Astrocyte of the cerebellum (primary cell): ENCODE measurements at regions not wholly inside any gene's neighbourhood (a gene's known extent, or its start where the extent isn't known, plus 50 kb on each side); places are given as distances from the start of the nearest gene placed in this dataset.

Experiments
- DNase-seq: peaks from one replicate; pipeline ENCODE4 v3.0.0-alpha.2; 2011; ENCODE audit warnings: low read depth
- H3K4me3 ChIP-seq: 2 replicates; pipeline ENCODE4 v1.5.1; 2011; ENCODE audit warnings: mild to moderate bottlenecking, low read depth, low read length, moderate library complexity
- in situ Hi-C: cut with HindIII; loops from 2 replicates; pipeline ENCODE4 v1.10.0; 2017; ENCODE audit warnings: low sequenced_read_pairs
- TF ChIP-seq, protein P1 (sequence below): IDR thresholded peaks from 2 replicates; pipeline ENCODE4 v1.5.1; 2012; ENCODE audit warnings: low read length, low read depth, moderate library complexity, mild to moderate bottlenecking; ENCODE audit errors: missing control alignments

DNA sequence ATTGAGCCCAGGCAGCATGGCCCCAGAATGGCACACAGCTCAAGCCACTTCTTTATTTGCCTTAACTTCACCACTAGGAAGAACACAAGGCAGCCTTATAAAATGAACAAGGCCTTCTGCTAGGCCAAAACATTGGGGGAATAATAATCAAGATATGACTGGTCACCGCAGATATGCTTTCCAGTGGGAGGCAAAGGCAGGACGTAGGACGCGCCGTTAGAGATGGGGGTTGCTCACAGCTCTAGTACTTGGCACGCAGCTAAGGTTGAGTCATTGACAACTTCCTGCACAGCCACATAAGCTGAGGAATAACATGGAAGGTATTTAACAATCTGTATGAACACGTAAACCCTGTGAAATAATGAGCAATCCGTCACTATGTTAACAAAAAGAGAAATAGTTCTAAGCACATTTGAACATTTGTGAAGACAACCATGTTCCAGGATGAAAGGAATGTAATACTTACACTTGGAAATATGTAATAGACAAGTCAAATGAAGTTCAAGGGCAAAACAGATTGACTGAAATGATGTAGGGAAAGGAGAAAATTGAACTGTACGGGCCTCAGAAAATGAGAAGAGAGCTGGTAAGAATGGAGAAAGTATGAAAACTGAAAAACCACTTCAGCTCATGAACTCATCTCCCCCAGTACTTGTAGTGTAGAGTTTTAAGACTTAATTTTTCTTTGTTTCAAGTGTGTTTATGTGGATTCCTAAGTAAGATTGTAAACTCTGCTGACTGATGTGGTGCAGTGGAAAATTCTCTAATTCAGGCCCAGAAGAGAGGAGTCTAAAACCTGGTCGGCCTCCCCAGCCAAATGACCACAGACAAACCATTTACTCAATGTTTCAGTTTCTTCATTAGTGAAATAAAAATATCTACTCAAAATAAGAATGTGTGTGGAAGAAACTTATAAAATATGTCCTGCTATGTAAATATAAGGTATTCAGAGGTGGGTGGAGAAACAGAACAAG lies 59.3 kb upstream of the CCDC91 start:
- H3K4me3 ChIP-seq: no peak overlapping the region
- peak; percentile 94 for DNase-seq
- TF ChIP-seq, protein P1, sequence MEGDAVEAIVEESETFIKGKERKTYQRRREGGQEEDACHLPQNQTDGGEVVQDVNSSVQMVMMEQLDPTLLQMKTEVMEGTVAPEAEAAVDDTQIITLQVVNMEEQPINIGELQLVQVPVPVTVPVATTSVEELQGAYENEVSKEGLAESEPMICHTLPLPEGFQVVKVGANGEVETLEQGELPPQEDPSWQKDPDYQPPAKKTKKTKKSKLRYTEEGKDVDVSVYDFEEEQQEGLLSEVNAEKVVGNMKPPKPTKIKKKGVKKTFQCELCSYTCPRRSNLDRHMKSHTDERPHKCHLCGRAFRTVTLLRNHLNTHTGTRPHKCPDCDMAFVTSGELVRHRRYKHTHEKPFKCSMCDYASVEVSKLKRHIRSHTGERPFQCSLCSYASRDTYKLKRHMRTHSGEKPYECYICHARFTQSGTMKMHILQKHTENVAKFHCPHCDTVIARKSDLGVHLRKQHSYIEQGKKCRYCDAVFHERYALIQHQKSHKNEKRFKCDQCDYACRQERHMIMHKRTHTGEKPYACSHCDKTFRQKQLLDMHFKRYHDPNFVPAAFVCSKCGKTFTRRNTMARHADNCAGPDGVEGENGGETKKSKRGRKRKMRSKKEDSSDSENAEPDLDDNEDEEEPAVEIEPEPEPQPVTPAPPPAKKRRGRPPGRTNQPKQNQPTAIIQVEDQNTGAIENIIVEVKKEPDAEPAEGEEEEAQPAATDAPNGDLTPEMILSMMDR: no peak
- in situ Hi-C loops: no loop called here

DNA sequence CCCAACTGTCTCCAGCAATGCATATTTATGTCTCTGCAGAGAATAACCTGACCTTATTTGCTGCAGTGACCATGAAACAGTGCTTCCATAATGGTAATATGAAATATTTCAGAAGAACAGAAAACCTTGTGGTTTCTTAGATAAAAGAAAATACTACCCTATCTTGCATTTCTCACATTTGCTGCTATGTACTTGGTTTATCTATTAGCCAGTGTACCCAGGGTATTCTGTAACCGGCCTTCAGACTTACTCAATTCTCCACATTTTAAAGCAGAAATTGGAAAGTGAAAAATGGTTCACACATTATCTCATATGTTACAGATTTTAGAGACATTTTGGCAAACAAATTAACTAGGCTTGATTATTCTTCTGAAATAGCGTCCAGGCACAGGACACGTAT lies 57.9 kb upstream of the CCDC91 start:
- H3K4me3 ChIP-seq: no peak overlapping the region
- TF ChIP-seq, protein P1: no peak
- in situ Hi-C loops: no loop called here
- DNase-seq: no peak

DNA sequence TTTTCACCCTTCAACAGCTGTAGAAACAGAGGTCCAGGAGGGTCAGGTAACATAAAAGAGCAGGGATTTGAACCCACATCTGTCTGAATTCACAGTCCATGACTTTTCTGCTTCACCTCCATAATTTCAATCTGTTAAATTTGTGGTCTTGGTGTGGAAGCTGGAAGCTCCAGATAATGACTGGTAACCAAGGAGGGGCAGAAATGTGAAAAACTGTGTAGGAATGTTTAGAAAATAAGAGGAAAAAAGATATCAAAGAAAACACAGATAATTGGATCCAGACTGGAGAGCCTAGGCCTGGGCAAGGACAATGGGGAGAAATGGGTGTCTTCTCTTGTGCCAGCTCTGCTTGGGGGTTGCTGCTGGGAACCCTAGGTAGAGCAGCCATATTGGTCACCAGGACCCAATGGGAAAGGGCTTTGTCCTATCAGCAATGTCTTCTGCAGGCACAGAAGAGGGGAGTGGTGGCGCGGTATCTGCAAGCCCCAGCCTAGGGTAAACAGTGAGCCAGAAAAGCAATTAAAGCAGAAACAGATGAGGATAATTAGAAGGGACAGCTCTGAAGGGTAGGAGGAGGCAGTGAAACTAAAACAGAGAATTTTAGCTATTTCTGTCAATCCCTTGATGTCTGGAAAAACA lies 54.3 kb upstream of the CCDC91 start:
- no peak overlapping the region for H3K4me3 ChIP-seq
- TF ChIP-seq, protein P1: no peak
- in situ Hi-C loops: no loop called here
- DNase-seq: no peak

DNA sequence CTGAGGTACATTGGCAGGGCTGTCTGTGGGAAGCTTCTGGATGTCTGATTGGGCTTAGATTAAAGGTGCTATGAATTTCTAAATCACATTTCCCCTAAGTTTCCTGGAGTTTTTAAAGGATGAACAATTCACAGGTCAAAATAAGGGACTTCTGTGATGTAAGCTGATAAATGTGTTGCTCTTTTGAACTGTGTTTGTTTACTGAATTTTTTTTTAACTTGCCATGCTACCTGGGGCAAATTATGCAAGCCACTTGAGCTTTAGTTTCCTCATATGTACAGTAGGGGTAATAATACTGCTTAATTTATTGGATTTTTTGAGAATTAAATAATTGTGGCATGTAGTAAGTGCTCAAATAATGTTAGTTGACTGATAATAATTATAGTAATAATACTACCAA lies 52.8 kb upstream of the CCDC91 start:
- no peak overlapping the region for H3K4me3 ChIP-seq
- DNase-seq: no peak
- in situ Hi-C loops: no loop called here
- TF ChIP-seq, protein P1: no peak

DNA sequence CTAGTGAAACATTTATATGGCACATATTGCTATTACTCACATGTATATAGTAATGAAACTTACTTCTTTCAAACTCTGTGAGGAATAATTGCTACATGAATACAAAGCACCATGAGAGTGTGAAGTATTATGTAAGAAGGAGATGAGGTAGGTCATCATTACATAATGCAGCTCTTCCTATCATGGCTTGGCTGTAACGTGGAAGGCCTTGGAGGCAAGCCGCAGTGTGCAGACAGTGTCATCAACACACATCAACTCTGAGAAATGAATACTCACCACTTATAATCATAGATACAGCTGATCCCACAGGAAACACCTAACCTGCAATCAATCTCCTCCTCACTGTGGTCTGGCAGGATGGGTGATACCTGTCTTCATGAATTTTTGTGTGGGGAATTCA lies 49.9 kb upstream of the CCDC91 start:
- TF ChIP-seq, protein P1: no peak
- in situ Hi-C loops: no loop called here

More for the DNA sequence above, 49.9 kb upstream of the CCDC91 start:
- no peak overlapping the region for H3K4me3 ChIP-seq
- no peak for DNase-seq
